ENCODE measurements at regions not wholly inside any gene's neighbourhood (a gene's known extent, or its start where the extent isn't known, plus 50 kb on each side); places are given as distances from the start of the nearest gene placed in this dataset.
"Not testable (repeated sequence)": the region's sequence is repeated elsewhere in the genome, so short reads cannot be mapped to it uniquely, and the experiment has no call there.

DNA sequence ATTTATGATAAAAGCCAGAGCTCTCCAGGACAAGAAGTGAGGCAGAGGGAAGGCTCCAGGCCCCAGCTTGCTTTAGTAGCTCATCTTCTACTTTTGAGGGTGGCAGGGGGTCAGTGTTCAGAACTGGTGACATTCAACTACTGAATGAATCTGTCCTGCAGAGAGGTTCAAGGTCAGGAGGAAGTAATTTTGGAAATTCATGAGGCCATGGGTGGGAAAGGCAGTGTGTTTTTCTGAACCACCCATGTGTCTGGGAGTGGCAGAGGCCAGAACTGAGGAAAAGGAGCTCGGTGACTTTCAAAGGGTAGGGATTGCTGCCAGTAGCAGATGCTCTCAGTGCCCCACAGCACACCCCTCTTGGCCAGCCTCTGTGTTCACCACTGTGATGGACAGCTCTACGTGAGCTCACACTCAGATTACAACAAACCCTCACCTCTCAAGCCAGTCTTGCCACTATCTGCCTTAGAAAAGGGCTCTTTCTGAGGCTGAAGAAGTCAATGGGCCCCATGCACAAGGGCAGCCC is 571.2 kb downstream of the RAB28 start:
- Mint-ChIP-seq H3K27ac (no peak overlapping the region), H3K27me3 (ENCODE audit: low read depth) (no peaks in the 10 kb centered on the region), H3K4me1 (ENCODE audit: low read depth) (no peaks in the 10 kb centered on the region), H3K9me3 (peaks cover 14 to 17% of the 10 kb centered on the region in 2 donors), H3K4me3 (no peak overlapping the region), H3K36me3 (ENCODE audit: insufficient read depth in 2 of 2) (peaks cover 0 to 4% of the 10 kb centered on the region in 2 donors)
- no peak for ATAC-seq (replicated peaks in 1 of 2)
- no peak for DNase-seq

DNA sequence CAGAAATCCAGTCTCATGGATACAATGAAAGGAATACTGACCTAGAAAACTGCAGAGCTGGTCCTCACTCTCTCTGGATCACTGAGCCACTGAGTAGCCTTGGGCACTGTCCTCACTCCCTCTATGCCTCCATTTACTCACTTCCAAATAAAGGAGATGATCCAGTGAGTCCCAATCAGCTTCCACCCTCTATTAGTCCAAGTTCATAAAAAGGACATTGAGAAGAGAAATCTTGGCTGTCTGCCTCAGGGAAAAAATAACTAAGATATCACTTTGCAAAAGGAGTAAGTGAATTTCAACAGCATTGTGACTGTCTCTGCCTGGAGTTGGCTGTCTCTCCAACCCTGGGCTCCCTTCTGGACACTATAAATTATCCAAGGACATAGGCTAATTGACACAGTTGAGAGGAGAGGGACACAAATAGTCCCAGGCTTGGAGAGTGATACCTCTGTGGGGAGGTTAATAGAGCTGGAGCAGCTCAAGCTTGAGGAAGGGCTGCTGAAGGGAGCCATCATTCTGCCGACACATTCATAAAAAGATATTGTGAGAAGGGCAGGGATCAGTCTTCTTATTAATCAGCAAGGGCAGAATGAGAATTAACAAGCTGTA is 572.3 kb downstream of the RAB28 start:
- no peak overlapping the region for H3K4me3 Mint-ChIP-seq
- no peaks in the 10 kb centered on the region for H3K27me3 Mint-ChIP-seq (ENCODE audit: low read depth)
- no peak for ATAC-seq (replicated peaks in 1 of 2)
- H3K36me3 Mint-ChIP-seq (ENCODE audit: insufficient read depth in 2 of 2): peaks cover 0 to 4% of the 10 kb centered on the region in 2 donors
- H3K27ac Mint-ChIP-seq: no peak overlapping the region
- H3K9me3 Mint-ChIP-seq: peaks cover 14 to 17% of the 10 kb centered on the region in 2 donors
- DNase-seq: no peak
- no peaks in the 10 kb centered on the region for H3K4me1 Mint-ChIP-seq (ENCODE audit: low read depth)

DNA sequence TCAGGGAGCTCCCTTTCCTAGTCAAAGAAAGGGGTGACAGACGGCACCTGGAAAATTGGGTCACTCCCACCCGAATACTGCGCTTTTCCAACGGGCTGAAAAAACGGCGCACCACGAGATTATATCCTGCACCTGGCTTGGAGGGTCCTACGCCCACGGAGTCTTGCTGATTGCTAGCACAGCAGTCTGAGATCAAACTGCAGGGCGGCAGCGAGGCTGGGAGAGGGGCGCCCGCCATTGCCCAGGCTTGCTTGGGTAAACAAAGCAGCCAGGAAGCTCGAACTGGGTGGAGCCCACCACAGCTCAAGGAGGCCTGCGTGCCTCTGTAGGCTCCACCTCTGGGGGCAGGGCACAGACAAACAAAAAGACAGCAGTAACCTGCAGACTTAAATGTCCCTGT is 580.5 kb downstream of the RAB28 start:
- not testable (repeated sequence) for DNase-seq; H3K27me3 Mint-ChIP-seq (ENCODE audit: low read depth); H3K4me1 Mint-ChIP-seq (ENCODE audit: low read depth); ATAC-seq (replicated peaks in 1 of 2); H3K9me3 Mint-ChIP-seq; H3K4me3 Mint-ChIP-seq; H3K36me3 Mint-ChIP-seq (ENCODE audit: insufficient read depth in 2 of 2); H3K27ac Mint-ChIP-seq

DNA sequence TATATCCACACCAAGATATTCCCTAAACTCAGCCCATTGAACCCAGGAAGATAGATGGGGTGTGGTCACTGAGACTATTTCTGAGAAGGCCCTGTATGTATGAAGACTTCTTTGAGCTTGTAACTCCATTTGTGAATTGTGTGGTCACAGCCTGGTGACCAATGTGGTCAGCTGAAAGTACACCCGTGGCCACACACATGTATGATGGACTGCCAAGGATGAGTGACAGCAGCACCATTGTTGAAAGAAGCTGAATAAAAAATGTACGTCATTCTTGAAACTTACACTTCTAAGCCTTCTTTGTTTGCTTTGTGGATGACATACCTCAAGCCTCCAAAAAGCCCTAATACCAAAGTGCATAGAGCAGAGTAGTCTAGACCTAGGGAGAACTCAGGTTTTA is 581.4 kb downstream of the RAB28 start:
- DNase-seq: no peak
- no peak overlapping the region for H3K4me3 Mint-ChIP-seq
- no peaks in the 10 kb centered on the region for H3K27me3 Mint-ChIP-seq (ENCODE audit: low read depth)
- no peak overlapping the region for H3K27ac Mint-ChIP-seq
- peaks cover 2 to 6% of the 10 kb centered on the region in 2 donors for H3K9me3 Mint-ChIP-seq
- no peaks in the 10 kb centered on the region for H3K36me3 Mint-ChIP-seq (ENCODE audit: insufficient read depth in 2 of 2)
- no peaks in the 10 kb centered on the region for H3K4me1 Mint-ChIP-seq (ENCODE audit: low read depth)
- ATAC-seq (replicated peaks in 1 of 2): no peak

DNA sequence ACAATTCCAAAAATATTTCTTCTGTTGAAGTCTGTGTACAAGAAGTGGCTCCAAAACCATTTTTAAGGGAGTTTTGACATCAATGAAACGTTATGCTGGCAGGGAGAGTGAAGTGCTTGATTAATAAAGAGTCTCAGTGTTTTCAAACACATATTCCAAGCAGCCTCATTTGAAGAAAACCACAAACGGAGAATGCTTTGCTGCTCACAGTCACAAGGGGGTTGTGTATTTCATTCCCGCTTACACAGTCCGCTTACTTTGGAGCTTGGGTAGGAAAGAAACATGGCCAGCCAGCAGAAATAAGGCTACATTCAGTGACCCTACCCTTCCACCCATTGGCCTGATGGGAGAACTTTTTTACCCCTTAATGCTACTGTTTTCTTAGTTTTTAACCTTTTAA is 586.2 kb downstream of the RAB28 start:
- Mint-ChIP-seq H3K9me3 (peaks cover 0 to 4% of the 10 kb centered on the region in 2 donors), H3K27ac (no peak overlapping the region)

DNA sequence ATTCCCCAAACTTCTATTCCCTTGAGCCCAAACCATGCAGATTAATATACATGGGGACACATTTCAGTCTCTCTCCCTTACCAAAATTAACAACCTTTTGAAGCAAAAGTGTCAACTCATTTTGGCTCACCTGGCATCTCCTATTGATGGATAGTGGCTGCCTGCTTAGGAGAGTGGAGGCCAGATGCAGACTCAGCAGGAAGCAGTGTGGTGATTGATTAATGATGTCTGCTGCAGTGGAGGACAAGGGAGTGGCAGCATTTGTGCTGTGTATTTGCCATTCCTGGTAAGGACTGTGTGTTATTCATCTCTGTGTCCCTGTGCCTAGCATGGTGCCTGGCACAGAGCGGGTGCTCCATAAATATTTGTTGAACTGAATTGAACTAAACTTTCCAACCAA is 590.1 kb downstream of the RAB28 start:
- no peaks in the 10 kb centered on the region for H3K4me1 Mint-ChIP-seq (ENCODE audit: low read depth)
- no peaks in the 10 kb centered on the region for H3K27me3 Mint-ChIP-seq (ENCODE audit: low read depth)
- peaks cover 0 to 2% of the 10 kb centered on the region in 2 donors for H3K9me3 Mint-ChIP-seq
- H3K36me3 Mint-ChIP-seq (ENCODE audit: insufficient read depth in 2 of 2): no peaks in the 10 kb centered on the region
- no peak overlapping the region for H3K27ac Mint-ChIP-seq
- H3K4me3 Mint-ChIP-seq: no peak overlapping the region
- DNase-seq: no peak
- no peak for ATAC-seq (replicated peaks in 1 of 2)

More for the DNA sequence above, 586.2 kb downstream of the RAB28 start:
- H3K27me3 Mint-ChIP-seq (ENCODE audit: low read depth): no peaks in the 10 kb centered on the region
- no peaks in the 10 kb centered on the region for H3K36me3 Mint-ChIP-seq (ENCODE audit: insufficient read depth in 2 of 2)
- H3K4me1 Mint-ChIP-seq (ENCODE audit: low read depth): no peaks in the 10 kb centered on the region
- no peak overlapping the region for H3K4me3 Mint-ChIP-seq
- no peak for DNase-seq
- ATAC-seq (replicated peaks in 1 of 2): no peak

DNA sequence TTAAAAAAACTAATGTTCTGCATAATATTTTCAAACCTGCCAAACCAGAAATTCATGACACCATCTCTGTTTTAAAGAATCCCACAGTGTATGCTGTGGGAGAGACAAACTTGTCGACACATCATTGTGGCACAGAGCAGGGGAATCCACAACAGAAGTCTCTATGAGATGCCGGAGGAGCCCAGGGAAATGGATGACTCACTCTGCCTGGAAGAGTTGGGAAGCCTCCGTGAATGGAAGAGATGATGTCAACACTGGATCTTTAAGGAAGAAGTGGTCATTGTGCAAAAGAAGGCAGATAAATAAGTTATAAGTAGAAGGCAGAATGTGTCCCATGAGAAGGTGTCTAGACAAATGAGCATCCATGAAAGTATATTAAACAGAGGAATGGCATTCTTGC is 595.1 kb downstream of the RAB28 start:
- DNase-seq (no peak), ATAC-seq (replicated peaks in 1 of 2) (no peak)
- H3K27ac Mint-ChIP-seq: no peak overlapping the region
- H3K27me3 Mint-ChIP-seq (ENCODE audit: low read depth): no peaks in the 10 kb centered on the region
- peaks cover 2 to 9% of the 10 kb centered on the region in 2 donors for H3K9me3 Mint-ChIP-seq
- no peak overlapping the region for H3K4me3 Mint-ChIP-seq
- H3K36me3 Mint-ChIP-seq (ENCODE audit: insufficient read depth in 2 of 2): peaks cover 1 to 2% of the 10 kb centered on the region in 2 donors
- no peaks in the 10 kb centered on the region for H3K4me1 Mint-ChIP-seq (ENCODE audit: low read depth)

DNA sequence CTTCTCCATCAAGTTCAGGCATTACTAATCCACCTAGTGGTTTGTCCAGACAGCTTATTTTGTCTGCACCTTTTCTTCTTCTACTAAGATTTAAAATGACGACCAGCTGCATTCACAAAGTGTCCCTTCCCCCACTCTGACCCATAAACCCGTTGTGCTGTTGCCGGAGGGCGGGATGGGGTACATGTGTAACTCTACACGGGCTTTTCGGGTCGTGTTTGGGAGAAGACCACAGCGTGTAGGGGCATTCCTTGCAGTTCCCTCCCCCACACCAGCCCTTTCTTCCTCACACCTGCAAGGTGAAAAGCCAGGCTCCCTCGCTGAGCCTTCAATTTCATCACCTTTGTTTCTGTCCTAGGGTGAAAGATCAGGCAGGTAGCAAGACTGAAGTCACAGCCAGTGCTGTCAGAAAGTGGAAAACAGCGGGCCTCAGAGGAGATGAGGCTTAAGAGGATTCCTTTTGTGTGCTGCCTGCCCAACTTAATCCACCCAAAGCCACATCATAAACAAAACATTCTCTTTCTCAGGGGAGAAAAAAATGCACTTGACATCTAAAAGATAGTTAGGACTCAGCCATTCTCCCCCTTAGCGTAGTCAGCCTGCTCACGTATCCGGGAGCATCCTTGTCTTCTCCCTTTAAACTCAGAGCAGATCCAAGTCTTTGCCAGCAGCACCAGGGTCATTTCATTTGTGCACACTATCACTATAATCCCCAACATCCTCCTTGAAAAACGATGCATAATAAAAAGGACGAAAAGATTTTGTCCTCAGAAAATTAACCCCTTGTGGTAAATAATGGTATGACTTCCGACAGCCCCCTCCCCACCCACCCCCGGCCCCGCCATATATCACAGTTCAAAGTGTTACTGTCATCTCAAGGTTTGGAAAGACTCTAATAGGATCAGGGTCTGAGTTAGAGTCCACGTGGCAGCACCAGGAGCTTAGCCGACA is 599.0 kb downstream of the RAB28 start:
- no peaks in the 10 kb centered on the region for H3K4me1 Mint-ChIP-seq (ENCODE audit: low read depth)
- no peak for ATAC-seq (replicated peaks in 1 of 2)
- DNase-seq: no peak
- no peaks in the 10 kb centered on the region for H3K27me3 Mint-ChIP-seq (ENCODE audit: low read depth)
- H3K36me3 Mint-ChIP-seq (ENCODE audit: insufficient read depth in 2 of 2): peaks cover 1 to 2% of the 10 kb centered on the region in 2 donors
- H3K27ac Mint-ChIP-seq: no peak overlapping the region
- no peak overlapping the region for H3K4me3 Mint-ChIP-seq
- peaks cover 4 to 9% of the 10 kb centered on the region in 2 donors for H3K9me3 Mint-ChIP-seq

DNA sequence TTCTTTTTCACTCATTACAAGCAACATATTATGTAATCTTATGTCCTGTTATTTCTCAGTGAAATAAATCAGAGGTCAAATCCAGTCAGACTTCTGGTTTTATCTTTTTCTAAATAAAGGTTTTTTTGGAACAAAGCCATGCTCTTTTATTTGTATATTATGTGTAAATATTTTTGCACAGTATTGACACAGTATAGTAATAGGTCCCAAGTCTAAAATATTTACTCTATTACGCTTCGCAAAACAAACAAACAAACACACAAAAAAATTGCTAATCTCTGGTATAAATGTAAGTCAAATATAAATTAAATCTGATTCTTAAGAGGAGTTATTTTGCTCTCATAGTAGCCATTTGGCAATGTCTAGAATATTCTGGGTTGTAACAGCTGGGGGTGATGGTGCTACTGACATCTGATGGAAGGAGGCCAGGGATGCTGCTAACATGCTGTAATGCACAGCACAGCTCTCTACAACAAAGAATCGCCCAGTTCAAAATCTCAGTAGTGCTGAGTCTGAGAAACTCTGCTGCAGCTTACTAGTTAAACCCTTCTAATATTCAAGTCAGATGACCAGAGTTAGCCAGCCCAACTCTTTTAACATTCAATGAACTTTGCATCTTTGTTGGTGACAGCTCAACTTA is 602.1 kb downstream of the RAB28 start:
- H3K4me3 Mint-ChIP-seq: no peak overlapping the region
- no peak overlapping the region for H3K27ac Mint-ChIP-seq
- DNase-seq (no peak), ATAC-seq (replicated peaks in 1 of 2) (no peak)
- H3K36me3 Mint-ChIP-seq (ENCODE audit: insufficient read depth in 2 of 2): peaks cover 0 to 2% of the 10 kb centered on the region in 2 donors
- no peaks in the 10 kb centered on the region for H3K27me3 Mint-ChIP-seq (ENCODE audit: low read depth)
- H3K4me1 Mint-ChIP-seq (ENCODE audit: low read depth): no peaks in the 10 kb centered on the region
- peaks cover 2 to 3% of the 10 kb centered on the region in 2 donors for H3K9me3 Mint-ChIP-seq

DNA sequence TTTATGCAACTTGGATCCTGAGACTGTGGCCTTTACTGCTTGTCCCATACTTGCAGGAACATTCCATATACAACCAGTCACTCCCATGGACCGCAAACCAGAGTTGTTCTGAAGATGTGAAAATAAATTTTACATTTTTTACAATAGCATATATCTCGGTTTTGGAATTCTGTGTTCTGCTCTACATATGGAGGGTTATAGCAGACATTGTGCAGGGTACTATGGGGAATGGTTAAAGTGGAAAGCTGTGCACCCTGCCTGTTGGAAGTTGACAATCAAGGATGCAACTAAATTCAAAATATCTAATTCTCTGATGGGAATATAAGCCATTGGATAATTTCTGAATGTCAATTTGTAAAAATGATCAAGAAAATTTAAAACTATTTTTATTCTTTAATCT is 603.3 kb downstream of the RAB28 start:
- H3K4me3 Mint-ChIP-seq: no peak overlapping the region
- no peaks in the 10 kb centered on the region for H3K4me1 Mint-ChIP-seq (ENCODE audit: low read depth)
- H3K9me3 Mint-ChIP-seq: peaks cover 4% of the 10 kb centered on the region in 2 donors
- no peak overlapping the region for H3K27ac Mint-ChIP-seq
- no peaks in the 10 kb centered on the region for H3K27me3 Mint-ChIP-seq (ENCODE audit: low read depth)
- ATAC-seq (replicated peaks in 1 of 2): no peak
- no peaks in the 10 kb centered on the region for H3K36me3 Mint-ChIP-seq (ENCODE audit: insufficient read depth in 2 of 2)
- DNase-seq: no peak

DNA sequence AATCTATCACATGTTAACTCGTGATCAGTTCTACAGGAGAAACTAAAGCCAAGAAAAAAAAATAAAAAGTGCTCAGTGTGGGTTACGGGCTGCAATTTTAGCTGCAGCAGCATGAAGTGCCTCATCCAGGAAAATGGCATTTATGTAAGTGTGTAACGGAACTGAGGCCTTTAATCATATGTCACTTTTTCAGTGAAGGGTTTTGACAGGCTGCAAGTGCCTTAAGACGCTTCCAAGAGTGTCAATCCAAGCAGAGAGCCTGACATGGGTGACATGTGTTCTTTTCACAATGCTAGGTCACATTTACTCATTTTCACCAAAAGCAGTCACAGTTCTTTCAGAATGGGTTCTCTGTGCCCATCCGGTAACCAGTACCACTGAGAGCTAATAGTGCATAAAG is 604.6 kb downstream of the RAB28 start:
- Mint-ChIP-seq H3K4me1 (ENCODE audit: low read depth) (no peaks in the 10 kb centered on the region), H3K27ac (no peak overlapping the region), H3K36me3 (ENCODE audit: insufficient read depth in 2 of 2) (no peaks in the 10 kb centered on the region), H3K27me3 (ENCODE audit: low read depth) (no peaks in the 10 kb centered on the region), H3K9me3 (peaks cover 4% of the 10 kb centered on the region in 2 donors), H3K4me3 (no peak overlapping the region)
- DNase-seq (no peak), ATAC-seq (replicated peaks in 1 of 2) (no peak)

DNA sequence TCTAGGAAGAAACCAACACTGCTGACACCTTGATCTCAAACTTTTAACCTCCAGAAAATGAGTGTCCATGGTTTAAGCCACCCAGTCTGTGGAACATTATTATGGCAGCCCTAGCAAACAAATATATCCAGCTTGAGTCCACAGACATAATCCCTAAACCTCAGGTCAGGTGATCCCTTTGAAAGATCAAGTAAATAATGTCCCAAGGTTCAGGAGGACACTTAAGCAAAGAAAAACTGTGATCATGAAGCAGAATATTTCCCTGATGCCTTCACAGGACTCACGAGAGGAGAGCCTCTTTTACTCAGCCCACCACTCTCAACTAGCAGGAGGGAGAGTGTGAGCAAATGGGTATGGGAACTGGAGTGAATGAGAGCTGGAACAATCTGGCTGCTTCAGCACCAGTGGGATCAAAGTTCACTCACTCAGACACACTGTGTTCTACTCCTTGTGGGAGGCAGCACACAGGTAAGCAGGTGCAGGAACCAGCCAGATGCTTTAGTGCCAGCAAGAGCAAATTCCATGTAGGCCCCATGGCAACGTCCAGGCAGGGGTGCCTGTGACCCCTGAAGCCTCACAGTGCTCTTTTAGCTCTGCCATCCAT is 608.4 kb downstream of the RAB28 start:
- Mint-ChIP-seq H3K9me3 (peaks cover 4% of the 10 kb centered on the region in 2 donors), H3K4me3 (no peak overlapping the region), H3K4me1 (ENCODE audit: low read depth) (no peaks in the 10 kb centered on the region), H3K27ac (no peak overlapping the region), H3K36me3 (ENCODE audit: insufficient read depth in 2 of 2) (peaks cover 0 to 2% of the 10 kb centered on the region in 2 donors), H3K27me3 (ENCODE audit: low read depth) (no peaks in the 10 kb centered on the region)
- no peak for ATAC-seq (replicated peaks in 1 of 2)
- no peak for DNase-seq

DNA sequence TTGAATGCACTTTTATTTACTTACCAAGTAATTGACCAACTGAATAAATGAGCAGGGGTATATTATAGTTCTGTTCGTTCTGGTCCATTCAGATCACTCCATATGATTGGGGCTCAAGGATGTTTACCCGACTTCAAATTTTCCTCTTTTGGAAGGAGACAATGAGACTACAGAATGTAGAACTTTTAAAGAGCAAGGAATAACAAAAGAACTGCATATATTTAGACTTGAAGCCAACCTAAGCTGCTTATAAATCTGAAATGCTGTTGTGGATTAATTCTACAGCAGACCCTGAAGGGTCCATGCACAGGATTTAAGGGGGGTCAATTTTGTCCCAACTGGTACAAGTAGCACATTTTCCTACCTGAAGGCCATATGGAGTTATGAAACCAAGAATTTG is 610.8 kb downstream of the RAB28 start:
- H3K36me3 Mint-ChIP-seq (ENCODE audit: insufficient read depth in 2 of 2): peaks cover 0 to 2% of the 10 kb centered on the region in 2 donors
- H3K27me3 Mint-ChIP-seq (ENCODE audit: low read depth): no peaks in the 10 kb centered on the region
- H3K27ac Mint-ChIP-seq: no peak overlapping the region
- DNase-seq (no peak), ATAC-seq (replicated peaks in 1 of 2) (no peak)
- H3K9me3 Mint-ChIP-seq: peaks cover 5% of the 10 kb centered on the region in 2 donors
- no peaks in the 10 kb centered on the region for H3K4me1 Mint-ChIP-seq (ENCODE audit: low read depth)
- H3K4me3 Mint-ChIP-seq: no peak overlapping the region
